Activated CD4-positive, alpha-beta T cell treated with anti-CD3 and anti-CD28 coated beads, Interleukin-10, Interleukin-2, amounts not matched to agents 100 ng/mL and 50 ng/mL, durations not matched to agents 16 hours and 8 hours (primary cell): ENCODE measurements at regions not wholly inside any gene's neighbourhood (a gene's known extent, or its start where the extent isn't known, plus 50 kb on each side); places are given as distances from the start of the nearest gene placed in this dataset.
"Not testable (repeated sequence)": the region's sequence is repeated elsewhere in the genome, so short reads cannot be mapped to it uniquely, and the experiment has no call there.

Experiments
- DNase-seq: peaks from one replicate; pipeline ENCODE4 v3.0.0-alpha.2; 2020

DNA sequence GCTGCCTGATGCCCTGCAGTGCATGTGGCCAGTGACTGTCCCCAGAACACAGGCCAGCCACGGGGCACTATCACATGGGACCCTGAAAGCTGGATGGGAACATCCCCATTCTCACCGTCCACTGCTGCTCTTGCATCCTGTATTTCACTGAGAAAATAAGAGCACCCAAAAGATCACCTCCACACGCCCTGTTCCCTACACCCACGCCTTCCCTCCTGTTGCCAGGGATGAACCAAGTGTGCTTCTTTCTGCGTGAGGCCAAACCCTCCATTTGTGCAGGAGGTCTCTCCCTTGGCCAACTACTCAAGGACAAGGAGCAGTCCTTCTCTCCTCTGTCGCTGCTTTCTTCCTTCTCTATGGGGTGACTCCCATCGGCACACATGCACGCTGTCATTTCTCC, 118.3 kb downstream of the LRRC37A3 start:
- not testable (repeated sequence) for DNase-seq

DNA sequence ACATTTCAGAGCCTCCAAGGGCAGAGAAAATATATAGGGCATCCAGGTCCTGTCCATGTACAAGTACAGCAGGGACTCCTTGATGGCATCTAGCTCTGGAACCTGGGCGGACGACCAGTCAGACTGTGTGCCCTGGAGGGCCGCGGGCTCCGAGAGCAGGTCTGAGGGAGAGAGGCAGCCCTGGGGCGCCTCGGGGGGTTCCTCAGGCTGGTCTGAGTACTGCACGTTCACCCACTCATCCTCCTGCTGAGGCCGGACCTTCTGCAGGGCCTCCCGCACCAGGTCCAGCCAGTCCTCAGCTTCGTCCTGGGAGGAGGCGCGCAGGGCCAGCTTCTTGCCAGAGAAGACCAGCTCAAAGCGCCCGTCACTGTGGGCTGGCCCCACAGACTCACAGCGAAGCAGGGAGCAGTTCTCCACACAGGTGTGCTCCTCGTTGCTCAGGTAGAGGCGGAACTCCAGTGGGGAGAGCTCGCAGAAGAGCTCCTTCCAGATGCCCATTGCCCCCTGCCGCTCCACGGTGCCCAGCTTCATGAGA, 118.8 kb downstream of the LRRC37A3 start:
- DNase-seq = not testable (repeated sequence)

- not testable (repeated sequence) for DNase-seq
Observed at GRCh38 chr17:64799543-64800188, 119.6 kb downstream of the LRRC37A3 start.

DNA sequence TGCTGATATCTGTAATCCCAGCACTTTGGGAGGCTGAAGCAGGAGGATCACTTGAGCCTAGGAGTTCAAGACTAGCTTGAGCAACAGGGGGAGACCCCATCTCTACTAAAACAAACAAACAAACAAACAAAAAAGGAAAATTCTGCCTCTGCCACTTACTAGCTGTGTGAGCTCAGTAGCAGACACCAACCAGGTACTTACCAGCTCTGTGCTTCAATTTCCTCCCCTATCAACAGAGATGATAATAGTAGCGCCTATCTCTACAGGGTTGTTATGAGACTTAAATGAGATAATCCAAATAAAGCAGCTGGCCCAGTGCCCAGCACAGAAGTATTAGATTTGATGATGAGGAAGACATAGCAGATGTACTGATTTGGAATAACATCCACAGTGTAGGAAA, 120.3 kb downstream of the LRRC37A3 start:
- not testable (repeated sequence) for DNase-seq

DNA sequence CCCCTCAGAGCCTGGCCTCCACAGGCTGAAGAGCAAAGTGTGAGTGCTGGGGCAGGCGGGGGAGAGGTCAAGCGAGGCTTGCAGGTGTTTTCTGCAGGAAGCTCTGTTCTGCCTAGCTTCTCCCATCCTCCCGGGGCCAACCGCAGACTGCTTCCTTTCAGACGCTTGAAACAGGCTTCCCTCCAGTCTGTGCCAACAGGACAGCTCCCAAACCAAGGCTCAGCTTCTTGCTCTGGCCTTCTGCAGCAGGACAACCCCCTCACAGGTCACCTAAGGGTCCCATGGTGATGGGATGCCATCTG, 120.8 kb downstream of the LRRC37A3 start:
- not testable (repeated sequence) for DNase-seq

DNA sequence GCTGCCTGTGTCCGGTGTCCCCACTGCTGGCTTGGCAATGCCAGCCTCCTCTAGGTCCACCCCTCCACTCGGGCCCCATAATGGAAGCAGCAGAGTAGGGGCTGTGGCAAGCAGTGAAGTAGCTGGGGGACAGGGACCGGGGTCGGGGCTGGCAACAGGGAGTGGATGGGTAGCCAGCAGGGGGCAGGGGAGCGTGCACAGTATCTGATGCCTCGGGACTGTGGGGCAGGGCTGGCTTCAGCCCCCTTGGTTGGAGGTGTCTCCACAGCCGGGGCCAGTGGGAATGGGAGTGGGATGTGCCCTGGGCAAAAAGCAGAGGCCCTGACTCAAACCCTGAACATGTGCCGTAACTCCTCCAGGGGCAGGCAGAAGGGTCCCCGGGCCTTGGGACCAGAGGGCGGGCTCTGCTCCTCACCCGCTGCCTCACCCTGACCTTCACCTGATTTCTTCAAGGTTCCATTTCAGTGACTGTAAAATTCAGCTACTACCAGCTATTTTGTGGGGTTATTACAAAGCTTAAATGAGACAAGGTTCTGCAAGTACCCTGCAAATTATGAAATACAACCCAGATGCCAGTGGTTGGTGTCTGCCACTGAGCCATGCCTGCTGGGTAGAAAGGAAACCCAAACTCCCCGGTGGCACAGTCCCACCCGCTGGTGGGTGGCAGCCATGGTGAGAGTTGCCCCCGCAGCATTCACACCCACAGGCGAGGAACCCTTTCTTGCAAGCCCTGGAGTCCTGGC, 121.4 kb downstream of the LRRC37A3 start:
- not testable (repeated sequence) for DNase-seq

DNA sequence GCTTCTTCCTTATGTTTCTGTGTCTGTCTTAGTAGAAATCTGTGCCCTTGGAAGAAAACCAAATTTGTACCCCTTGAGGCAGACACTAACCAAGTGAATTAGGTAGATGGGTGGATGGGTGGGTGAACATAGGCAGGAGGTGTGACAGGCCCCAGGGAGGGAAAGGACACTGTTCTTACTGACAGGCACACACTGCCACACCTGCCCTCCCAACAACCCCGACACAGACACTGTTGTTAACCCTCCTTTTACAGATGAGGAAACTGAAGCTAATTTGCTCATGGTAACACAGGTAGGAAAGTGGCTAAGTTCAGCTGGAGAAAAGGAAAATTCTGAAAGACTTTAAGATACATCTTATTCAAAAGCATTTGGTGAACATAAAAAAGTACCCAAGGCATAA, 123.9 kb downstream of the LRRC37A3 start:
- not testable (repeated sequence) for DNase-seq

- DNase-seq = not testable (repeated sequence)
Observed at GRCh38 chr17:64794548-64795274, 124.6 kb downstream of the LRRC37A3 start.

- not testable (repeated sequence) for DNase-seq
Observed at GRCh38 chr17:64794113-64794512, 125.2 kb downstream of the LRRC37A3 start.

DNA sequence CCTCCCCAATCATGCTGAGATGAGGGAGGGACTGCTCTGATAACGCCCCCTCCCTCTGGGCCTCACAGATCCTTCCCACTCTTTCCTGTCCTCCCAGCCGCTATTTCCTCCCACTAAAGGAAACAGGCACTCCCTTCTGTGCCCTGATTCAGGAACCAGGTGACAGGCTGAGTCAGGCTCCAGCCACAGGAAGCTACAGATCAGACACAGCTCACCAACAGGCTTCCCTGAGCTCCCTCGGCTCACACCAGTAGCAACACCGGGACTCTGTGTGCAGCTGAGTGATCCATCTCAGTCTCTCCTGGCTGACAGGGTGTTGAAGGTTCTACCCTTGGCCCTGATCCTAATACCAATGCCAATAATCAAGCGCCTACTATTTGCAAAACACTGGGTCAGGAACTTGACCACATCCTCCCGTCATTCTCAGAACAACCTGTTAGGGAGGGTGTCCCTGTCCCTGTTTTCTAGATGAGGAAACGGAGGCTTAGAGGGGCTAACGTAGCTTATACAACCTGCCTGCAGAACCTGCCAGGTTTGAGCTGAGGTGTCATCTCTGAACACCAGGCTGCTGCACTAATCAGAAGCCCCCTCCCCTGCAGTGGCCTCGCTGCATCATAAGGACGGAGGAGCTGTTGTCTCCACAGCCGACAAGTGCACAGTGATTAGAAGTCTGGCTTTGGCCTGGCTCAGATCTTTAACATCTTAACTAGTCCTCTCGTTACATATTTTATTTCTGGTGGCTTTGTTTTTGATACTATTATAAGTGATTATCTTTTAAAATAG, 126.3 kb downstream of the LRRC37A3 start:
- peak; percentile 72 for DNase-seq

- not testable (repeated sequence) for DNase-seq
Observed at GRCh38 chr17:64792276-64792675, 127.0 kb downstream of the LRRC37A3 start.

GRCh38 chr17:64791691-64792090, 127.6 kb downstream of the LRRC37A3 start:
- not testable (repeated sequence) for DNase-seq

GRCh38 chr17:64791226-64791625, 128.1 kb downstream of the LRRC37A3 start:
- DNase-seq = not testable (repeated sequence)

- DNase-seq = not testable (repeated sequence)
Observed at GRCh38 chr17:64790690-64791089, 128.6 kb upstream of the SMURF2 start.

DNA sequence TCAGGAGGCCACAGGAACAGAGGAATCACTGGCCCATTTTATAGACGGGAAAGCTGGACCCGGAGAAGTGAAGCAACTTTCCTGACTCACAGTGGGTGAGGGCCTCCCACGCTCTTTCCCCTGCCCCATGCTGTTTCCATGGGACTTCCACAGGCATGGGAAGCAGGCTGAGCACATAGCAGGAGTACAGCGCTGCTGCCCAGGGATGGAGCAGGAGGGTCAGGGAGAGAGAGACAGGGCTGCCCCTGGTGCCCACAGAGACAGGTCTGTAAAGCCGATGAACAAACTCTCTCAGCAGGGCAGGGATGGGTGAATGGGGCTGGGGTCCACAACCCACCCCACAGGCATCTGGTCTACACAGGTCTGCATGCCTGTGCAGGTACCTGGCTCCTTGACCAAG, 128.1 kb upstream of the SMURF2 start:
- DNase-seq = not testable (repeated sequence)

DNA sequence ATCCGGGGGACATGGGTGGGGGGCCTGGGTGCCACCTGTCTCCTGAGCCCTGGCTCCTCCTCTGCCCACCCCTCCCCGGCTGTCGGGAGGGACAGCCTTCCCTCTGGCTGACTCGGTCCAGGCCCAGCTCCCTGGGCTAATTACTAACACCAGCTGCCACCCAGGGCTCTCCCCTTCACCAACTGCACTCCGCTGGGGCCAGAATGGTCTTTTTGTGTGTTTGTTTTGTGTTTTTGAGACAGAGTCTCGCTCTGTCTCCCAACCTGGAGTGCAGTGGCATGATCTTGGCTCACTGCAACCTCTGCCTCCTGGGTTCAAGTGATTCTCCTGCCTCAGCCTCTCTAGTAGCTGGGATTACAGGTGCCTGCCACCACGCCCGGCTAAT, 126.9 kb upstream of the SMURF2 start:
- not testable (repeated sequence) for DNase-seq

DNA sequence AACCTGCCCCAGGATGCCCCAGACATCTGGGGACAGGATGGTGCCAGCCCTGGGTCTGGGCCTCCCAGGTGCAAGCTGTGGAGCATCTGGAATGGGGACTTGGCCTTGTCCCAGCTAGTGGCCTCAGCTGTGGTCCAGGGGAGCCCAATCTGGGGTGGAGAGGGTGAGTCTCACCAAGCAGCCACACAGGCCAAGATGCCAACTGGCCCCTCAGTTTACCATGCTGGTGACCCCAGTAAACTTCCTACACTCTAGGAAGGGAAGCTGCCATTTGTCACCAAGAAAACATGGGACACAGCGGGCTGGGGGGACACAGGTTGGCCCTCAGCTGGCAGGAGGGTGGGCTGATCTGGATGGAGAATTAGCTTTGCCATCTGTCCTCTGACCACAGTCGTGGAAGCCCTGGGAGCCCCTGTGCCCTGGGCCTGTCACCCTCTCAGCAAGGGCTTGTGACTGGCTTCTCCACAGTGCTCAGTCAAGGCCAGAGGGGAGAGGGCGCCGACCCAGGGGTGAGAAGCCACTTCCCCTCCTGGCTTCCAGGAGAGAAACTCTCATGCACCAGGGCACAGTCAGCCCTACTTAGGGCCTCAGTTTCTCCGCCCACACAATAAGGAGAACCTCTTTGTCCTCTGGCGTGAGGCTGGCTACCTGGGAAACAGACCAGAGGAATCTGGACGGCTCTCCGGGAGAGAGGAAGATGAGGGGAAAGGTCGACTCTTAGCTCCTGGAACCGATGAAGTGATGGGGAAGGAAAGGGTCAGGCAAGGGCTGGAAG, 126.4 kb upstream of the SMURF2 start:
- no peak for DNase-seq

GRCh38 chr17:64787921-64788271, 125.8 kb upstream of the SMURF2 start:
- DNase-seq = no peak

DNA sequence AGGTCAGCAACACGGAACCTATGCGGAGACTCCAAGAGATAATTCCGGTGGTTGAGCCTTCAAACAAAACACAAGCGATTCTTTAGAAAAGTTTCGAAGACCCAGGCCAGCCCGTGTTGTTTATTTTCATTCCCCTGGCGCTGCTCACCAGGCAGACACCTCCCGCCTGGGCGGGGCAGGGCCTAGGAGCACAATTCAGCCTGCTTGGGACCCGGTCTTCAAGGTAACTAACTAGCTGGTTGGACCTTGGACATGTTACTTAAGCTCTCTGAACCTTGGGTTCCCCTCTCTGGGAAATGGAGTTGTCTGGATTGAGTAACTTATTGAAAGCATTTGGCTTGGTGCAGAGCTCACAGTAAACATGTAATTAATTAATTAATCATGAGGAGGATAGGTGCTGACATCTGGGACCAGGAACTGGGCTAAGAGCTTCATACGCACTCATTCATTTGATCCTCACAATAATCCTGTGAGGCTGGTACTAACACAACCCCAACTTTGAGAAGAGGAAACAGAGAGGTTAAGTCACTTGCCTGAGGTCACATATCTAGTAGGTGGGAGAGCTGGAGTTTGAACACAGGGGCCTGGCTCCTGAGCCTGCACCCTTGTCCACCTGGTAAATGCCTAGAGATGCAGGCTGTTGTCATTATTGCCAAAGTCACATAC, 125.3 kb upstream of the SMURF2 start:
- DNase-seq = no peak

DNA sequence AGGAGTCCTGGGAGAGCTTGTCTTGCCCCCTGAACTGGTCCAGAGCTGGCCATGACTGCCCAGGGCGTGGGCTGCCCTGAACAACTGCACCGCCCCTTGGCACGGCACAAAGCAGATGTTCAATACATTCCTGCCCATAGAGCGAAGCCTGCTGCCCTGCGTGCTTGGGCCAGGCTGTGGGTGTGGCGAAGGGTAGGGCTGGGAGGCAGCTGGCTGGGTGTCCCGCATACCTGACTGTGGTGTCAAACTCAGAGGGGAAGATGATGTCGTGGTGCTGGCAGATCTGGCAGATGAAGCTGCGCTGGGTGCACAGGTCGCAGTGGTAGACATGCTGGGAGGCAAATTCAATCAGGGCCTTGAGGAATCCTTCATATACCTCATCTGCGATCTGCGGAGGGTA, 124.2 kb upstream of the SMURF2 start:
- DNase-seq = no peak

DNA sequence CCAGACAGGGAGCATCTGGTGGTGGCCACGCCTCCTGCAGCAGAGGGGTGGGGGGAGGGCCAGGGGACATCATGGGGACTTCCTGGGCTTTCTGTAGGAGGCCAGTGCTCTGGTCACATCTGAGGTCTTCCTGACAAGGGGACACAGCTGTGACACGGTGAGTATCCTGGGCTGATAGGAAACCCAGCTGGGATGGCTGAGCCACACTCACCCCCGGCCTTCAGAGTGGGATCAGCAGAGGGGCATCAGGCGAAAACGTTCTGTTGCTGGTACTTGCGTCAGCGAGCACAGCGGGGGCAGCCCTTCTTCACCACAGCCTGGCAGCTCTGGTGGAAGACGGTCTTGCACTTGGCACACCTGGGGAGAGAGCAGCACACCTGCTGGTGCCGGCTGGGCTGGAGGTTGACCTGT, 122.9 kb upstream of the SMURF2 start:
- no peak for DNase-seq
